ENCODE measurements at regions not wholly inside any gene's neighbourhood (a gene's known extent, or its start where the extent isn't known, plus 50 kb on each side); places are given as distances from the start of the nearest gene placed in this dataset.

DNA sequence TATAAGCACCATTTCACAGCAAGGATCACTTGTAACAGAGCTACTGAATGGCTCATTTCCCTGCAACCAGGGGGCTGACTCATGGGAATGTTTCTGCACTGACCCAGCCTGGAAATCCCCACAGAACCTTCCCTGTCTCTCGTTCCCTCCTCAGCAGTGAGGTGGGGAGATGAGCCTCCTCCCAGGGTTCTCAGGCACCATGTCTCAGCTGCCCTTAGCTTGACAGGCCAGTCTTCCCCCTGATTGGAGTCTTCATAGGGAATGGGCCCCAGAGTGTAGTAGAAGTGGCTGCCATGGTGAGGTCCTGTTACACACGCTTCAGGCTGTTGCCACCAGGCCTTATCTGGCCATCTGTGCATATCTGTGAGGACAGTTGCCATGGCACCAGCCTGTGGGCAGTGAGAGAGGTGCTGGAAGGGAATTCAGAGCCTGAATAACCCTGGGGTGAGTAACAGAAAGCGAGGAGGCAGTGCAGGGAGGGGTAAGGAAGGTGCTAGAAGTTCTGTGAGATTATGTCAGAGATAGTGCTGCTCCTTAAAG, 324.4 kb downstream of the ENC1 start:
- Mint-ChIP-seq H3K4me1 (ENCODE audit: unreplicated experiment) (peaks cover 43% of the 10 kb centered on the region), H3K36me3 (no peaks in the 10 kb centered on the region), H3K27ac (peak overlapping the region; percentile 35), H3K27me3 (no peaks in the 10 kb centered on the region), H3K9me3 (peaks cover 6% of the 10 kb centered on the region), H3K4me3 (no peak overlapping the region)
- no peak for DNase-seq (ENCODE audit: extremely low spot score, unreplicated experiment)
- TF ChIP-seq, protein P1, sequence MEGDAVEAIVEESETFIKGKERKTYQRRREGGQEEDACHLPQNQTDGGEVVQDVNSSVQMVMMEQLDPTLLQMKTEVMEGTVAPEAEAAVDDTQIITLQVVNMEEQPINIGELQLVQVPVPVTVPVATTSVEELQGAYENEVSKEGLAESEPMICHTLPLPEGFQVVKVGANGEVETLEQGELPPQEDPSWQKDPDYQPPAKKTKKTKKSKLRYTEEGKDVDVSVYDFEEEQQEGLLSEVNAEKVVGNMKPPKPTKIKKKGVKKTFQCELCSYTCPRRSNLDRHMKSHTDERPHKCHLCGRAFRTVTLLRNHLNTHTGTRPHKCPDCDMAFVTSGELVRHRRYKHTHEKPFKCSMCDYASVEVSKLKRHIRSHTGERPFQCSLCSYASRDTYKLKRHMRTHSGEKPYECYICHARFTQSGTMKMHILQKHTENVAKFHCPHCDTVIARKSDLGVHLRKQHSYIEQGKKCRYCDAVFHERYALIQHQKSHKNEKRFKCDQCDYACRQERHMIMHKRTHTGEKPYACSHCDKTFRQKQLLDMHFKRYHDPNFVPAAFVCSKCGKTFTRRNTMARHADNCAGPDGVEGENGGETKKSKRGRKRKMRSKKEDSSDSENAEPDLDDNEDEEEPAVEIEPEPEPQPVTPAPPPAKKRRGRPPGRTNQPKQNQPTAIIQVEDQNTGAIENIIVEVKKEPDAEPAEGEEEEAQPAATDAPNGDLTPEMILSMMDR (conservative IDR thresholded peaks at IDR 0.05): no peak

DNA sequence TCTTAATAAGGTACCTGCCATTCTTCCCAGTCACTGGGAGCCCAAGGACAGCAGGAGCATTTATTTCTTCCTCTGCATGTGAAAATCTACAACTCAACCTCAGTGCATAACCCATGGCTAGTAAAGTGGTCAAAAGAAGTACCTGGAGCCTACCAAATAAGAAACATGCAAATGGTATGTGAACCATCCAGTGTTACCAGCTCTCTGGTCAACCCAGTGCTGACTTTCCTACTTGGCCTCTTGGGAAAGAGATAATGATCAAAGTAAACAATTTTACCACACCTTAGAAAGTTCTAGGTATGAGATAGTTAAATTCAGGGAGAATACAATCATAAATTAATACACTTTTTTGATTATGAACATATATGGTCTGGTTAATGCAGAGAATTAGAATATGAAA, 325.6 kb downstream of the ENC1 start:
- no peak for DNase-seq (ENCODE audit: extremely low spot score, unreplicated experiment)
- Mint-ChIP-seq H3K27ac (peak overlapping the region; percentile 52), H3K9me3 (peaks cover 6% of the 10 kb centered on the region), H3K27me3 (no peaks in the 10 kb centered on the region), H3K4me1 (ENCODE audit: unreplicated experiment) (peaks cover 52% of the 10 kb centered on the region), H3K4me3 (no peak overlapping the region), H3K36me3 (no peaks in the 10 kb centered on the region)
- TF ChIP-seq, protein P1 (conservative IDR thresholded peaks at IDR 0.05): no peak

DNA sequence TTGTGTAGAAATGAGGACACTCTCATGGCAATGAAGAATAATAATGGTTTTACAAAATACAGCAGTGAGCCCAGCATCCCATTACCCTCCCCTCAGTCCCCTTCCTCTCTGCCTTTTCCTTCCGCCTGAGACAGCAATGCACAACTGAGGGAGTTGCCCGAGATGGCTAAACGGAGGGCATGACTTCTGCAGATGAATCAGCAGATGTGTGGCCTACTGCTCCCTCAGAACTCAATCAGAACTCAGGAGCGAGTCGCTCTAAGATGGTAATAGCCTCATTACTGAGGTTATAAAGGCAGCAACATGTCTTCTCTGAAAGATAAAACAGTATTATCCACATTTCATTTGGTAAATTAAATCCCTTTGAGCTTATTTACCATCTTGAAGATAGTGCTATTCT, 326.6 kb downstream of the ENC1 start:
- TF ChIP-seq, protein P1 (conservative IDR thresholded peaks at IDR 0.05): no peak
- Mint-ChIP-seq H3K9me3 (peaks cover 5% of the 10 kb centered on the region), H3K27ac (no peak overlapping the region), H3K4me3 (no peak overlapping the region), H3K36me3 (no peaks in the 10 kb centered on the region), H3K4me1 (ENCODE audit: unreplicated experiment) (peaks cover 52% of the 10 kb centered on the region), H3K27me3 (no peaks in the 10 kb centered on the region)
- no peak for DNase-seq (ENCODE audit: extremely low spot score, unreplicated experiment)

DNA sequence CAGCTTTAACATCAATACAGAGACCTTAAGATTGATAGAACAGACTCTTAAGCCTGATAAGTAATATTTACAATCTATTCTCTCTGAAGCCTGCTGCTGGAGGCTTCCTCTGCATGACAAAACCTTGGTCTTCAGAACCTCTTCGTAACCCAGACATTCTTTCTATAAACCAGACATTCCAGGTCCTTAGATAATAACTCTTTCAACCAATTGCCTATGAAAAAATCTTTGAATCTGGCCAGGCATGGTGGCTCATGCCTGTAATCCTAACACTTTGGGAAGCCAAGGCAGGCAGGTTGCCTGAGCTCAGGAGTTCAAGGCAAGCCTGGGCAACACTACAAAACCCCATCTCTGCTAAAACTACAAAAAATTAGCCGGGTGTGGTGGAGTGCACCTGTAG, 327.8 kb downstream of the ENC1 start:
- Mint-ChIP-seq H3K4me1 (ENCODE audit: unreplicated experiment) (peaks cover 48% of the 10 kb centered on the region), H3K9me3 (peaks cover 5% of the 10 kb centered on the region), H3K27me3 (no peaks in the 10 kb centered on the region), H3K27ac (no peak overlapping the region), H3K36me3 (no peaks in the 10 kb centered on the region), H3K4me3 (no peak overlapping the region)
- DNase-seq (ENCODE audit: extremely low spot score, unreplicated experiment): no peak
- TF ChIP-seq, protein P1 (conservative IDR thresholded peaks at IDR 0.05): no peak

DNA sequence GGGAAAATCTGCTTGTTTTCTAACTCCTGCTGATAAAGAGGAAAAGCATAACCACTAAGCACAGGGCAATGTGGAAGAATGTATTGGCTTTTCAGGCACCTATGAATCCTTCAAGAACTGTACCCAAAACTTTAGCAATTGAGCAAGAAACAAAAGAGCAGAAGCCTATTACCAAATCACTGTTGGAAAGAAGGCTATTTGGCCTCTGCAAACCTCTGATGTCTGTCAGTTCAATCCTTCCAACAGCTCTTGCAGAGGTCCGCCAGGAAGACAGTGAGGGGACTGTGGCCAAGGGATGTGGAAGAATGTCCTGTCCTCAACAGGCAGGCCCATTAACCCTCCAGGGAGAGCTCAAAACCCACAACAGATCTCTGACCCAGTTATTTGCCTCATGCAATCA, 328.6 kb downstream of the ENC1 start:
- TF ChIP-seq, protein P1 (conservative IDR thresholded peaks at IDR 0.05): no peak
- Mint-ChIP-seq H3K9me3 (peaks cover 5% of the 10 kb centered on the region), H3K27ac (no peak overlapping the region), H3K27me3 (no peaks in the 10 kb centered on the region), H3K36me3 (no peaks in the 10 kb centered on the region), H3K4me3 (no peak overlapping the region), H3K4me1 (ENCODE audit: unreplicated experiment) (peaks cover 48% of the 10 kb centered on the region)
- DNase-seq (ENCODE audit: extremely low spot score, unreplicated experiment): no peak

Data from type B pancreatic cell (in vitro differentiated cells).